ENCODE measurements at regions not wholly inside any gene's neighbourhood (a gene's known extent, or its start where the extent isn't known, plus 50 kb on each side); places are given as distances from the start of the nearest gene placed in this dataset.

DNA sequence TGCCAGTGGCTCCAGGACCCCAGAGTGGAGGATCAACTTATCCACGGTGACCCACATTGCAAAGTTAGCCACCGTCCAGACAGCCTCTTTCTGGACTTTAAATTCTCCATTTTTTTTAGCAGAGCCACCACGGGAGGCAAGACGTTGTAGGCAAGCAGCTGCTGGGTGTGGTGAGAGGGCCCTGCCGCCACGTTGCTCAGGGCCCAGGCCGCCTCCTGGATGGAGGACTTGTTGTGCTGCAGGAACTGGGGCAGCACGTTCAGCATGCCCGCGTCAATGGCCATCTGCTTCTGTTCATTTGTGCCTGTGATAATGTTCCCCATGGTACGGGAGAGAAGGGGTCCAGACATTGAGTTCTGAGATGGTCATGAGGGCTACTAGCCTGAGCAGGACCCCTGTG lies 114.3 kb upstream of the POC5 start:
- Histone ChIP-seq H3K27ac (ENCODE audit: extremely low read length, insufficient read depth, low read length) (no peak overlapping the region), H3K79me2 (ENCODE audit: insufficient read depth, low read length) (no peaks in the 10 kb centered on the region), H3K9ac (ENCODE audit: insufficient read depth, low read depth, low read length) (no peak overlapping the region), H3K4me2 (ENCODE audit: low read depth, low read length) (no peak overlapping the region), H3K9me3 (ENCODE audit: low read length) (no peaks in the 10 kb centered on the region), H3K36me3 (replicated peaks in 1 of 2; ENCODE audit: control insufficient read depth in 1 of 2, insufficient read depth in 2 of 2, low read length in 2 of 2) (no peaks in the 10 kb centered on the region), H2AFZ (ENCODE audit: low read length) (no peak overlapping the region), H3K4me1 (ENCODE audit: insufficient read depth, low read length) (no peaks in the 10 kb centered on the region), H4K20me1 (ENCODE audit: insufficient read depth, low read length) (no peaks in the 10 kb centered on the region), H3K4me3 (replicated peaks in 1 of 3; ENCODE audit: insufficient read depth in 1 of 3, low read depth in 2 of 3, low read length in 3 of 3) (no peak overlapping the region), H3K27me3 (ENCODE audit: control insufficient read depth in 1 of 2, insufficient read depth in 2 of 2, low read length in 2 of 2) (peaks cover 0 to 9% of the 10 kb centered on the region in 2 experiments; a peak in 2 of 5 replicates)
- POLR2A ChIA-PET = no interaction called here
- intact Hi-C loops (cut with micrococcal nuclease; ENCODE audit: unreplicated experiment) (no loop called here), in situ Hi-C loops (cut with HindIII; ENCODE audit: extremely low pct_ligation_motif_present, low pct_unique_long_range_greater_than_20kb) (no loop called here)
- ATAC-seq (no peak), DNase-seq (ENCODE audit: low spot score) (no peak), FAIRE-seq (no peak)
- BruUV-seq (replicated peaks) = no TSS peak
- WGBS (ENCODE audit: low lambda C conversion rate) = 0% methylated on average over 1 of the region's 11 CpGs
- CTCF ChIA-PET (ENCODE audit: low intra/inter-chr PET ratio, low total read pairs) = no interaction called here
- TF ChIP-seq PAWR (CRISPR knock-in tag; IDR thresholded peaks at IDR 0.05; ENCODE audit: borderline replicate concordance) (no peak), POLR2AphosphoS5 (IDR thresholded peaks at IDR 0.05; ENCODE audit: low read depth, low read length) (no peak), AHR (CRISPR knock-in tag; IDR thresholded peaks at IDR 0.05) (no peak), MATR3 (CRISPR knock-in tag; IDR thresholded peaks at IDR 0.05) (no peak), GPN1 (CRISPR knock-in tag; IDR thresholded peaks at IDR 0.05; ENCODE audit: borderline replicate concordance) (no peak), ZFP36L1 (CRISPR knock-in tag; IDR thresholded peaks at IDR 0.05) (no peak), SMAD1 (CRISPR knock-in tag; IDR thresholded peaks at IDR 0.05; ENCODE audit: borderline replicate concordance, low read depth) (no peak), ZC3H4 (CRISPR knock-in tag; IDR thresholded peaks at IDR 0.05; ENCODE audit: borderline replicate concordance) (no peak), MIER3 (CRISPR knock-in tag; IDR thresholded peaks at IDR 0.05; ENCODE audit: borderline replicate concordance) (no peak), KDM6A (CRISPR knock-in tag; IDR thresholded peaks at IDR 0.05; ENCODE audit: low read depth) (no peak), ZNF558 (CRISPR knock-in tag; IDR thresholded peaks at IDR 0.05; ENCODE audit: borderline replicate concordance) (no peak)
- TF ChIP-seq, protein P1, sequence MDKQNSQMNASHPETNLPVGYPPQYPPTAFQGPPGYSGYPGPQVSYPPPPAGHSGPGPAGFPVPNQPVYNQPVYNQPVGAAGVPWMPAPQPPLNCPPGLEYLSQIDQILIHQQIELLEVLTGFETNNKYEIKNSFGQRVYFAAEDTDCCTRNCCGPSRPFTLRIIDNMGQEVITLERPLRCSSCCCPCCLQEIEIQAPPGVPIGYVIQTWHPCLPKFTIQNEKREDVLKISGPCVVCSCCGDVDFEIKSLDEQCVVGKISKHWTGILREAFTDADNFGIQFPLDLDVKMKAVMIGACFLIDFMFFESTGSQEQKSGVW (CRISPR knock-in tag; IDR thresholded peaks at IDR 0.05; ENCODE audit: borderline replicate concordance) = no peak
- TF ChIP-seq, protein P2, sequence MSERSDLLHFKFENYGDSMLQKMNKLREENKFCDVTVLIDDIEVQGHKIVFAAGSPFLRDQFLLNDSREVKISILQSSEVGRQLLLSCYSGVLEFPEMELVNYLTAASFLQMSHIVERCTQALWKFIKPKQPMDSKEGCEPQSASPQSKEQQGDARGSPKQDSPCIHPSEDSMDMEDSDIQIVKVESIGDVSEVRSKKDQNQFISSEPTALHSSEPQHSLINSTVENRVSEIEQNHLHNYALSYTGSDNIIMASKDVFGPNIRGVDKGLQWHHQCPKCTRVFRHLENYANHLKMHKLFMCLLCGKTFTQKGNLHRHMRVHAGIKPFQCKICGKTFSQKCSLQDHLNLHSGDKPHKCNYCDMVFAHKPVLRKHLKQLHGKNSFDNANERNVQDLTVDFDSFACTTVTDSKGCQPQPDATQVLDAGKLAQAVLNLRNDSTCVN (CRISPR knock-in tag; IDR thresholded peaks at IDR 0.05; ENCODE audit: borderline replicate concordance) = no peak
- TF ChIP-seq, protein P3, sequence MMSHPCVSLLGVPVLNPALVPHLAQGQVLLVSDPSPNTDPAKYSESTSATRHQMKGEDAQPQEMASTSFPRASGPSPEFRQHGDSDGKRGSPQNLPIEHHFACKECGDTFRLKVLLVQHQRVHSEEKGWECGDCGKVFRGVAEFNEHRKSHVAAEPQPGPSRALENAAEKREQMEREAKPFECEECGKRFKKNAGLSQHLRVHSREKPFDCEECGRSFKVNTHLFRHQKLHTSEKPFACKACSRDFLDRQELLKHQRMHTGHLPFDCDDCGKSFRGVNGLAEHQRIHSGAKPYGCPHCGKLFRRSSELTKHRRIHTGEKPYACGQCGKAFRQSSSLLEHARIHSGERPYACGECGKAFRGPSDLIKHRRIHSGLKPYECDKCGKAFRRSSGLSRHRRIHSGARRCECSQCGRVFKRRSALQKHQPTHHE (CRISPR knock-in tag; IDR thresholded peaks at IDR 0.05; ENCODE audit: borderline replicate concordance) = no peak
- TF ChIP-seq, protein P4, sequence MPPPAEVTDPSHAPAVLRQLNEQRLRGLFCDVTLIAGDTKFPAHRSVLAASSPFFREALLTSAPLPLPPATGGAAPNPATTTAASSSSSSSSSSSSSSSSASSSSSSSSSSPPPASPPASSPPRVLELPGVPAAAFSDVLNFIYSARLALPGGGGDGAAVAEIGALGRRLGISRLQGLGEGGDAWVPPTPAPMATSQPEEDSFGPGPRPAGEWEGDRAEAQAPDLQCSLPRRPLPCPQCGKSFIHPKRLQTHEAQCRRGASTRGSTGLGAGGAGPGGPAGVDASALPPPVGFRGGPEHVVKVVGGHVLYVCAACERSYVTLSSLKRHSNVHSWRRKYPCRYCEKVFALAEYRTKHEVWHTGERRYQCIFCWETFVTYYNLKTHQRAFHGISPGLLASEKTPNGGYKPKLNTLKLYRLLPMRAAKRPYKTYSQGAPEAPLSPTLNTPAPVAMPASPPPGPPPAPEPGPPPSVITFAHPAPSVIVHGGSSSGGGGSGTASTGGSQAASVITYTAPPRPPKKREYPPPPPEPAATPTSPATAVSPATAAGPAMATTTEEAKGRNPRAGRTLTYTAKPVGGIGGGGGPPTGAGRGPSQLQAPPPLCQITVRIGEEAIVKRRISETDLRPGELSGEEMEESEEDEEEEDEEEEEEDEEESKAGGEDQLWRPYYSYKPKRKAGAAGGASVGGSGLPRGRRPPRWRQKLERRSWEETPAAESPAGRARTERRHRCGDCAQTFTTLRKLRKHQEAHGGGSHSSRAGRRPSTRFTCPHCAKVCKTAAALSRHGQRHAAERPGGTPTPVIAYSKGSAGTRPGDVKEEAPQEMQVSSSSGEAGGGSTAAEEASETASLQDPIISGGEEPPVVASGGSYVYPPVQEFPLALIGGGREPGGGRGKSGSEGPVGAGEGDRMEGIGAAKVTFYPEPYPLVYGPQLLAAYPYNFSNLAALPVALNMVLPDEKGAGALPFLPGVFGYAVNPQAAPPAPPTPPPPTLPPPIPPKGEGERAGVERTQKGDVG (CRISPR knock-in tag; IDR thresholded peaks at IDR 0.05; ENCODE audit: borderline replicate concordance) = no peak
- TF ChIP-seq, protein P5, sequence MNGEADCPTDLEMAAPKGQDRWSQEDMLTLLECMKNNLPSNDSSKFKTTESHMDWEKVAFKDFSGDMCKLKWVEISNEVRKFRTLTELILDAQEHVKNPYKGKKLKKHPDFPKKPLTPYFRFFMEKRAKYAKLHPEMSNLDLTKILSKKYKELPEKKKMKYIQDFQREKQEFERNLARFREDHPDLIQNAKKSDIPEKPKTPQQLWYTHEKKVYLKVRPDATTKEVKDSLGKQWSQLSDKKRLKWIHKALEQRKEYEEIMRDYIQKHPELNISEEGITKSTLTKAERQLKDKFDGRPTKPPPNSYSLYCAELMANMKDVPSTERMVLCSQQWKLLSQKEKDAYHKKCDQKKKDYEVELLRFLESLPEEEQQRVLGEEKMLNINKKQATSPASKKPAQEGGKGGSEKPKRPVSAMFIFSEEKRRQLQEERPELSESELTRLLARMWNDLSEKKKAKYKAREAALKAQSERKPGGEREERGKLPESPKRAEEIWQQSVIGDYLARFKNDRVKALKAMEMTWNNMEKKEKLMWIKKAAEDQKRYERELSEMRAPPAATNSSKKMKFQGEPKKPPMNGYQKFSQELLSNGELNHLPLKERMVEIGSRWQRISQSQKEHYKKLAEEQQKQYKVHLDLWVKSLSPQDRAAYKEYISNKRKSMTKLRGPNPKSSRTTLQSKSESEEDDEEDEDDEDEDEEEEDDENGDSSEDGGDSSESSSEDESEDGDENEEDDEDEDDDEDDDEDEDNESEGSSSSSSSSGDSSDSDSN (CRISPR knock-in tag; IDR thresholded peaks at IDR 0.05) = no peak

Data from HepG2 (cell line).